ENCODE measurements at regions not wholly inside any gene's neighbourhood (a gene's known extent, or its start where the extent isn't known, plus 50 kb on each side); places are given as distances from the start of the nearest gene placed in this dataset.

DNA sequence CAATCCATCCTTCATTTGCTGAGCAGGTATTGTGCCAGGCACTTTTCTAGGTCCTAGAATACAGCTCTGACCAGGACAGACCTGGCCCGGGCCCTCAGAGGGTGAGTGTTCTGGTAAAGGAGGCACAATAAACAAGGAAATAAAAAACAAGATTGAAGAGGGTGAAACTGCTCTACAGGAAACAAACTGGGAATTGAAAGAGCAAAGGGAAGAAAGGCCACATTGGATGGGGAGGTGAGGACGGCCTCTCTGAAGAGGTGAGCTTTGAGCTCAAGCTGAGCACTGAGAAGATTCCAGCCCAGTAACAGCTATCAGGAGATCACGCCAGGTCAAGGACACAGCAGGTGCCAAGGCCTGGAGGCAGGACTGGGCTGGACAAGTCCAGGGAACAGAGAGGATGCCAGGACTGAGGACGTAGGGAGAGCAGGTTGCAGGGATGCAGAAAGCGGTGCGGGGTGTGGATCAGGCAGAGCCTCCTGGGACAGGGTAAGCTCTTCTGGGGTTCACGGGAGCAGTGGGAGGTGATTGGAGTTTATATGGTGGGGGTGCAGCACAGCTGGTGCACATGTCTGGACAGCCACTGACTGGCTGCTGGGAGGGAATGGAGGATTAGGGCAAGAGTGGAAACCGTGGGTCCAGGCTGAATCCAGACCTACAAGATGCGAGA lies 433.3 kb downstream of the PREX1 start:
- Mint-ChIP-seq H3K9me3 (peaks cover 9% of the 10 kb centered on the region), H3K36me3 (ENCODE audit: low read depth) (no peaks in the 10 kb centered on the region), H3K4me3 (no peak overlapping the region), H3K27ac (no peak overlapping the region), H3K27me3 (peaks cover 28% of the 10 kb centered on the region), H3K4me1 (no peaks in the 10 kb centered on the region)
- ATAC-seq (replicated peaks) = no peak

DNA sequence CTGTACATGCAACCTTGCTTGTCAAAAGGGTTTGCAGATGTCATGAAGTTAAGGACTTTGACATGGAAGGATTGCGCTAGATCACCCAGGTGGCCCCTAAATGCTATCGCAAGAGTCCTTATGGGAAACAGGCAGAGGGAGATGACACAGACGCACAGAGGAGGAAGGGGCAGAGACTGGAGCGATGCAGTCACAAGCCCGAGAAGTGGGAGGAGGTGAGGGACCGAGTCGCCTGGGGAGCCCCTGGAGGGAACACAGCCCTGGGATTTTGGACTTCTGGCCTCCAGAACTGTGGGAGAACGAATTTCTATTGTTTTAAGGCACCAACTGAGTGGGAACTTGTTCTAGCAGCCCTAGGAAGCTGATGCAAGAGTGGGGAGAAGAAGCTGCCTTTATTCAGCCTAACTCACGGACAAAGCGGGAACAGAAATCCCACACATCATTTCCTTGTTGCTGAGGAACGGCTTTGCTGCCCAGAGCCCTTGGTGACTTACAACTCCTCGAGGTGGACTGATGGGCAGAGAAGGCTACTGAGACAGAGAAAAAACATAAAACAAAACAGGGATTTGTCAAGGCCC lies 434.0 kb downstream of the PREX1 start:
- Mint-ChIP-seq H3K9me3 (peaks cover 9% of the 10 kb centered on the region), H3K4me3 (no peak overlapping the region), H3K36me3 (ENCODE audit: low read depth) (no peaks in the 10 kb centered on the region), H3K27me3 (peaks cover 24% of the 10 kb centered on the region), H3K4me1 (no peaks in the 10 kb centered on the region), H3K27ac (no peak overlapping the region)
- ATAC-seq (replicated peaks) = no peak

DNA sequence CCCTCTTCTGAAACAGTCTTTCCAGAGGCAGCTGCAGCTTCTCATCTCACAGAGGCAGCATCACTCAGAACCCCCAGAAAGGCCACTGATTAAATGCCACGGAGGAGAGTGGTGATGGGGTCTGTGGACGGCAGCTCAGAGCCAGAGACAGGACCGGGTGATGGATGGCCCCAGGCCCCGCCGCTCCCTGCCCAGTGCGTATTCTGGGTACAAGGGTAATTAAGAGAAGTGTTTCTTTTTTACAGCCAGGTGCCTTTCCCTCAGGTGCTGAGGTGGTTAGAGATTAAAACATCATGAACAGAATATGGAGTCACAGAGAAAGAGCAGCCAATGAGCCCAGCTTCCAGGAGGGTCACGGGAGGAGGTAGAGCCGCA lies 434.5 kb downstream of the PREX1 start:
- no peak for ATAC-seq (replicated peaks)
- H3K9me3 Mint-ChIP-seq = peaks cover 9% of the 10 kb centered on the region

DNA sequence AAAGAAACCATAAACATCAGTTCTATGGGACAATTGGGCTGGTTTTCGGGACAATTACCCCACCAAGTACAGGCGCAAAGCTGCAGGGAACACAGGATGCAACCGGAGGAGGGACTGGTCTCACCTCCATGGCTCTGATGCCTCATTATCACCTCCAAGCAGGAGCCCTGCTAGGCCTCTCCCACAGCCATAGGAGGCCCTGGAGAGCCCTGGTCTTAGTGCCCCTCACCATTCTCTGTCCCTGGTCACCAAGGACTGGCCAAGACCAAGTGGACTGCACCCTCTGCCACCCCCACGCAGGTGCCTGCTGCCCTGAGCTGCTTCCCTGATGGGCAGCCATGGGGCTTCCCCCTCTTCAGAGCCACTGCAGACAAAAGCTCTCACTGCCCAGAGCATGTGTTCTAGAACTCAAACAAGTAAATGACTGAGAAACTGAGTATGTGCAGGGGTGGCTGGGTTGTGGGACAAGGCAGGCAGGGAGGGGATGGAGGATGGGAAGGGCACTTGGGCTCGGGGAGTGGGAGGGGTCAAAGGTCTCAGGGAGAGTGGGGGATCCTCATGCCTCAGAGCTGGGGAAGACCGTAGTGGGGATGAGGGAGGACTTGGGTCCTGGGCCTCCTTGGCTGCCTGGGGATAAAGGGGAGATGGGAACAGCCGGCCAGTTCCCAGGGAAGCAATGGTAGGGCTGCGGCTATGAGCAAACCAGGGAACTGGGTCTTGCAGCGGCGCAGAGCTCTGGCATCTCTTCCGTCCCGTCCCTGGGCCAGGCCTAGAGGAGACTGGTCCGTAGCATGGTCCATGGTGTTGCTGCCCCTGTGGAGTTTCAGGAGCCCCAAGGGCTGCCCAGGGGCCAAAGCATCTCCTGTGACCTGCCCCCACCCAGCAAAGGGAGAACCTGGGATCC lies 435.1 kb downstream of the PREX1 start:
- H3K9me3 Mint-ChIP-seq = peaks cover 9% of the 10 kb centered on the region
- peaks cover 24% of the 10 kb centered on the region for H3K27me3 Mint-ChIP-seq
- H3K27ac Mint-ChIP-seq = no peak overlapping the region
- no peaks in the 10 kb centered on the region for H3K4me1 Mint-ChIP-seq
- no peak for ATAC-seq (replicated peaks)
- H3K4me3 Mint-ChIP-seq = no peak overlapping the region
- H3K36me3 Mint-ChIP-seq (ENCODE audit: low read depth) = no peaks in the 10 kb centered on the region

More for the DNA sequence above, 434.5 kb downstream of the PREX1 start:
- H3K4me3 Mint-ChIP-seq = no peak overlapping the region
- no peak overlapping the region for H3K27ac Mint-ChIP-seq
- H3K27me3 Mint-ChIP-seq = peaks cover 24% of the 10 kb centered on the region
- no peaks in the 10 kb centered on the region for H3K36me3 Mint-ChIP-seq (ENCODE audit: low read depth)
- H3K4me1 Mint-ChIP-seq = no peaks in the 10 kb centered on the region

DNA sequence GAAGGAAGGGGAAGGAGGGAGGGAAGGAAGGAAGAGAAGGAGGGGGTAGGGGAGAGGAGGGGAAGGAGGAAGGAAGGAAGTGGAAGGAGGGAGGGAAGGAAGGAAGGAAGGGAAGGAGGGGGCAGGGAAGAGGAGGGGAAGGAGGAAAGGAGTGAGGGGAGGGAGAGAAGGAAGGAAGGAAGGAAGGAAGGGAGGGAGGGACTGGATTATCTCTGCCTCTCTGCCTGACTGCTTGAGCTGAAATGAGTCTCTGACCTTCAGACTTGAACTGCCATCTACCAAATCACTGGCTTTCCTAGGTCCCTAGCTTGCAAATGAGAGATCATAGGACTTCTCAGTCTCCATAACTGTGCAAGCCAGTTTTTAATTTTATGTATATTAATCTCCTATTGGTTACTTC lies 436.8 kb downstream of the PREX1 start:
- ATAC-seq (replicated peaks) = no peak
- H3K27me3 Mint-ChIP-seq = peaks cover 28% of the 10 kb centered on the region
- no peak overlapping the region for H3K27ac Mint-ChIP-seq
- peaks cover 9% of the 10 kb centered on the region for H3K9me3 Mint-ChIP-seq
- no peaks in the 10 kb centered on the region for H3K36me3 Mint-ChIP-seq (ENCODE audit: low read depth)
- no peaks in the 10 kb centered on the region for H3K4me1 Mint-ChIP-seq
- no peak overlapping the region for H3K4me3 Mint-ChIP-seq

DNA sequence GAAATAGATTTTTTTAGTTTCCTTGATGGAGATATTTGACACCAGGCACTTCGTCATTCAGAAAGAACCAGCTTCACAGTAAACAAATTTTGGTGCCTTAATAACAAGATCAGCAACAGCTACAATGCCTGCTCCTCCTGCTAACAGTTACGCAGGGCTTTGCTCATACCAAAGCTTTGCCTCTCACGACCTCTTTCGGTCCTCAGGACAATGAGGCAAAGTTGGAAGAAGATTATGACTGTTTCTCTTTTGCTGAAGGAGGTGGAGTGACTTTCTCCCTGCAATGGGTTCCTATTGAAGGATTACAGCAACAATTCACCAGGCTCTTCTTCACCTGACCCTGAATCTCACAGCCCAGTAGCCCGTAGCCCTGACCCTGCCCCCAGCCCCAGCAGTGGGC lies 440.1 kb downstream of the PREX1 start:
- no peaks in the 10 kb centered on the region for H3K36me3 Mint-ChIP-seq (ENCODE audit: low read depth)
- H3K9me3 Mint-ChIP-seq = peaks cover 6% of the 10 kb centered on the region
- H3K4me3 Mint-ChIP-seq = no peak overlapping the region
- ATAC-seq (replicated peaks) = no peak
- H3K27me3 Mint-ChIP-seq = peaks cover 15% of the 10 kb centered on the region
- no peaks in the 10 kb centered on the region for H3K4me1 Mint-ChIP-seq
- H3K27ac Mint-ChIP-seq = no peak overlapping the region

DNA sequence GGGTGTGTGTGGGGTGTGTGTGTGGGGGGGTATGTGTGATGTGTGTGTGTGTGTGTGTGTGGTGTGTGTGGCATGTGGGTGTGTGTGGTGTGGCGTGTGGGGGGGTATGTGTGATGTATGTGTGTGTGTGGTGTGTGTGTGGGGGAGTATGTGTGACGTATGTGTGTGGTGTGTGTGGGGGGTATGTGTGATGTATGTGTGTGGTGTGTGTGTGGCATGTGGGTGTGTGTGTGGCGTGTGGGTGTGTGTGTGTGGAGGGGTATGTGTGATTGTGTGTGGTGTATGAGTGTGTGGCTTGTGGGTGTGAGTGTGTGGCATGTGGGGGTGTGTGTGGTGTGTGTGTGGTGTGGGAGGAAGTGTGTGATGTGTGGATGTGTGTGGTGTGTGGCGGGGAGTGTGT lies 442.3 kb downstream of the PREX1 start:
- H3K27ac Mint-ChIP-seq = no peak overlapping the region
- no peaks in the 10 kb centered on the region for H3K36me3 Mint-ChIP-seq (ENCODE audit: low read depth)
- no peak for ATAC-seq (replicated peaks)
- H3K9me3 Mint-ChIP-seq = peaks cover 3% of the 10 kb centered on the region
- no peak overlapping the region for H3K4me3 Mint-ChIP-seq
- H3K27me3 Mint-ChIP-seq = peaks cover 23% of the 10 kb centered on the region
- H3K4me1 Mint-ChIP-seq = no peaks in the 10 kb centered on the region

DNA sequence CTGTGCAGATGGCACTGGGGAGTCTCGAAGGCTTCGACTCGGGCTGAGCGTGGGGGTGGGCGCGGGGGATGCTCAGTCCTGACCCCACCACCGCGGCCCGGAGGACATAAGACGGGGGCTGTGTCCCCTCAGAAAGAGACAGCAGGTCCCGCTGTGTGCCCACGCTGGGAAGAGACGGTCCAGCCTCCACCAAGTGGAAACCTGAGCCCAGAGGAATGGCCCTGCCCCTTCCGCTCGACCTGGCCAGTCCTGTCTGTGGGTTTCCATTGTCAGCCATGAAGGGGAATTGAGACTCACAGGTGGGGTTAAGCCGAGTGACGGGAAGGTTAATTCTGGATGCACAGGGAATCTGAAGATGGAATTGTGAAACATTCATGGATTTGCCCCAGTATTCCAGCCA lies 442.7 kb downstream of the PREX1 start:
- H3K4me3 Mint-ChIP-seq = no peak overlapping the region
- no peak for ATAC-seq (replicated peaks)
- H3K27me3 Mint-ChIP-seq = peaks cover 23% of the 10 kb centered on the region
- H3K27ac Mint-ChIP-seq = no peak overlapping the region
- no peaks in the 10 kb centered on the region for H3K4me1 Mint-ChIP-seq
- H3K36me3 Mint-ChIP-seq (ENCODE audit: low read depth) = no peaks in the 10 kb centered on the region
- no peaks in the 10 kb centered on the region for H3K9me3 Mint-ChIP-seq

DNA sequence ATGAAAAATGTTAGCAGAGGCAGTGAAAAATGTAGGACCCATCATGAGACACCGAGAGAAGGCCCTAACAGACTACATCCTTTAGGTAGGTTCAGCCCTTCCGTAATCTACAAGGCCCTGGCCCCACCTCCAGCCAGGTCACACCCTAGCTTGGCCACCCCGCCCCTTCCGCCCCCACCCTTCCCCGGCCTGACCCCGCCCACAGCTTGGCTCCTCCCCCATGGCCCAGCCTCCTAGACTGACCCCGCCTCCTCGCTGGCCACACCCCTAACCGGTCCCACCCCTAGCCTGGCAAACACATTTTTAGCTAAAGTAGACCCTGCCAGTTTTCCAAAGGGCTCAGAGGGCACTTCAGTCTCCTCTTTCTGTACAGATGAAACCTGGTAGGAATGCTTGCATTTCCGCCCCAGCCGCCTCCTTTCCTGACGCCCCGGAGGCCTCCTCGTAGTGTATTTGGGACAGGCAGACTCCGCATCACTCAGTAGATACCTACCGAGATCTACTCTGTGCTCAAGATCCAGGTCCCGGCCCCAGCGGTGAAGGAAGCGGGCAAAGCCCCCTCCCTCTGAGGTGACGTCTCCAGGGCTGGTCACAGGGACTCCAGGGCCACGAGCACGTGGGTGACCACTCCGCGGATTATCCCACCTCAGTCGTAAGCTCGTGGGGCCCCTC lies 443.5 kb downstream of the PREX1 start:
- peaks cover 23% of the 10 kb centered on the region for H3K27me3 Mint-ChIP-seq
- H3K9me3 Mint-ChIP-seq = no peaks in the 10 kb centered on the region
- no peak overlapping the region for H3K4me3 Mint-ChIP-seq
- H3K36me3 Mint-ChIP-seq (ENCODE audit: low read depth) = no peaks in the 10 kb centered on the region
- no peak for ATAC-seq (replicated peaks)
- no peak overlapping the region for H3K27ac Mint-ChIP-seq
- no peaks in the 10 kb centered on the region for H3K4me1 Mint-ChIP-seq

DNA sequence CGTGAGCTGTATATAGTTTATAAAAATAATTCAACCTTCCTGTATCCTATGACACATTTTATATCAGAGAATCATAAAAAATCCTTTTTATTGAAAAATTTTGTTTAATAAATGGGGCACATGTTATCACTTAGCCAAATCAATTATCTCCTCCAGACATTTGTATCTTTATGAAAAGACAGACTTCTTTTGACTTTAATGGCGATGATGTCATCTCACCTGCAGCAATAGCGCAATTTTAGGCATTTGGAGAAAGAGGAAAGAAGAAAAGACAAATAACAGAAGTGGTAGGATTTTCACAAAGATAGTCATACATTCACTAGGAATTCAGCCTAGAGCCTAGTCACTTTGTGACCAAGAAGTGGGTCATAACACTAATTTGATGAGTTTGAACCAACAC lies 444.5 kb downstream of the PREX1 start:
- H3K36me3 Mint-ChIP-seq (ENCODE audit: low read depth) = no peaks in the 10 kb centered on the region
- peaks cover 23% of the 10 kb centered on the region for H3K27me3 Mint-ChIP-seq
- no peaks in the 10 kb centered on the region for H3K4me1 Mint-ChIP-seq
- no peak overlapping the region for H3K27ac Mint-ChIP-seq
- H3K4me3 Mint-ChIP-seq = no peak overlapping the region
- H3K9me3 Mint-ChIP-seq = no peaks in the 10 kb centered on the region
- ATAC-seq (replicated peaks) = no peak

DNA sequence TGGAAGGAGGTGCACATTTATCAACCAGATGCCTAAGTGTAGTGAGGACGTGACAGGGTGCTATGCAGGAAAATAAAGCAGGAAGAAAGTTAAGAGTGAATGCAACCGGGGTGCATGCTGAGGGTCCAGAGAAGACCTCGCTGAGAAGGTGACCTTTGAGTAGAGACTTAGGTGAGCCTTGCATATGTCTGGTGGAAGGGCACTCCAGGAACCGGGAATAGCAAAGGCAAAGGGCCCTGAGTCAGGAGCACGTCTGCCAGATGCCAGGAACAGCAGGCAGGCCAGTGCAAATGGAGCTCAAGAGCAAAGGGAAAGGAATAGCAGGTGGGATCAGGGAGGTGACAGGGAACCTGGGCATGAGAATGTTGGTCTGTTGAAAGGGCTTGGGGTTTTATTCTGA lies 445.5 kb downstream of the PREX1 start:
- ATAC-seq (replicated peaks) = no peak
- H3K27me3 Mint-ChIP-seq = peaks cover 26% of the 10 kb centered on the region
- no peaks in the 10 kb centered on the region for H3K36me3 Mint-ChIP-seq (ENCODE audit: low read depth)
- no peak overlapping the region for H3K4me3 Mint-ChIP-seq
- H3K9me3 Mint-ChIP-seq = no peaks in the 10 kb centered on the region
- no peak overlapping the region for H3K27ac Mint-ChIP-seq
- no peaks in the 10 kb centered on the region for H3K4me1 Mint-ChIP-seq

DNA sequence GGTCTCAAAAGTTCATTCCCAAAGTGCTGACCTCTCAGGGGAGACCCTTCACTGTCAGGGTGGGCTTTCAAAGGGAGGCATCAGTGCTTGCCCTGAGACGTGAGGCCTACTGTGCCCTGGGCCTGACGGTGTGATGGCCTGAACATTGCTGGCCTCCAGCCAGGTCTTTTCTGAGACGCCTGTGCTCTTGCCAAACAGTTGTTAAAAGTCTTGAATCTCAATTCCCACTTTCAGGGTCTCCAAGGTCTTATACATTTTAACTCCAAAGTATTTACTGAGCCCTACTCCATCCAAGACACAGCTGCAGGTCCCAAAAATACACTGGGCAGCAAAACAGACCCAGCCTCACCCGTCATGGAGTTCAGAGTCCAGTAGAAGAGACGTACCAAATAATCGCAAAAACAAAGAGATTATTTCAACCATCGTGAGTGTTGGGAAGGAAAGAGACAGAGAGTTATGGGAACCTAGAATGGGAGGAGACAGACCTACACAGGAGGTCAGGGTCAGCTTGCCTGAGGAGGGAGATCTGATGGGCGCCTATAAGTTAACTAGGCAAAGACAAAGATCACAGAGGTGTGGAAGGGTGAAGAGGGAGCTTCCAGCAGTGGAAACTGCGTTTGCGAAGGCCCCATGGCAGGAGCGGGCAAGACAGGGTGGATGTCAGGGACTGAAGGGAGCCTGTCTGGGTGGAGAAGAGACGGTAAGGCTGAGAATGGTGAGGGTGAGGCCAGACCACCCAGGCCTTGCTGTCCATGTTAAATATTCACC lies 446.3 kb downstream of the PREX1 start:
- H3K4me3 Mint-ChIP-seq = no peak overlapping the region
- H3K9me3 Mint-ChIP-seq = no peaks in the 10 kb centered on the region
- H3K27ac Mint-ChIP-seq = no peak overlapping the region
- H3K4me1 Mint-ChIP-seq = no peaks in the 10 kb centered on the region
- no peaks in the 10 kb centered on the region for H3K36me3 Mint-ChIP-seq (ENCODE audit: low read depth)
- H3K27me3 Mint-ChIP-seq = peaks cover 22% of the 10 kb centered on the region
- no peak for ATAC-seq (replicated peaks)

DNA sequence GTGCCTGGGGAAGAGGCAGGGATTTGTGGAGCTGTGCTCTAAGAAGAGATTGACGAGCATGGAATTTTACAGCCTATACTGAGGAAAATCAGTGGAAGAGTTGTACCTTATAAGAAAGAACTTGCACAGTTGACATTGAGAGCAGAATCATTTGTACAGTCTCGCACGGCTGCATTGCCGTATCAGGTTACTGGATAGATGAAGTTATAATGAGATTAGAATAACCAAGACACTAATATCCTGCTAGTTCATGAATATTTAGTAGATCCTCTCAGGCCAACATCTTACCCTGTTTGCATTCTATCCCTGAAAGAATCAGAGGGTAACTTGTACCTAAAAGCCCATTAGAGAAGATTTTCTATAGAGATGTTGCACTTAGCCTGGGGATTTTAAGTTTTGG lies 447.1 kb downstream of the PREX1 start:
- Mint-ChIP-seq H3K36me3 (ENCODE audit: low read depth) (no peaks in the 10 kb centered on the region), H3K4me1 (no peaks in the 10 kb centered on the region)
- no peak for ATAC-seq (replicated peaks)

More for the DNA sequence above, 447.1 kb downstream of the PREX1 start:
- no peak overlapping the region for H3K27ac Mint-ChIP-seq
- H3K27me3 Mint-ChIP-seq = peaks cover 21% of the 10 kb centered on the region
- H3K9me3 Mint-ChIP-seq = no peaks in the 10 kb centered on the region
- H3K4me3 Mint-ChIP-seq = no peak overlapping the region

All from activated T-helper 17 cell treated with anti-CD3 and anti-CD28 coated beads, Interleukin-2, amount 50 U/mL, for 72 hours (primary cell).